ENCODE measurements at regions not wholly inside any gene's neighbourhood (a gene's known extent, or its start where the extent isn't known, plus 50 kb on each side); places are given as distances from the start of the nearest gene placed in this dataset.

DNA sequence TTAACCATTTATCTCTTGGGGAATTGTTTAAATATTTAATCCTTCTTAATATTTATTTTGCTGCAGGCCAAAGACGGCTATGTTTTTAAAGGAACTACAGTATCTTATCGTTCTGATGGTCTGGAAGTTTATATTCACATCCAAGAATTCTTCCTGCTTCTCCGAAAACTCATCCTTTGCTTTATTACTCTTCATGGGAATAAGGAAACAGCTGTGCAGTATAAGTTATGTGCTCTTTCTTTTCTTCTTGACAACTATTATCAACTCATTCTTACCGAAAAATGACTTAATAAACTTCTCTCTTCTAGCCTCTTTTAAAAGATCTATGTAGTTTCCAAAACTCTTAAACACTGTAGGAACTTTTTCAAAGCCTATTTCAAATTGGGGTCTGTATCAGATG is 335.6 kb upstream of the NOVA1 start:
- no peak for DNase-seq
- Histone ChIP-seq H4K5ac (ENCODE audit: low read depth, low read length) (no peak overlapping the region), H2AFZ (replicated peaks; ENCODE audit: low read length, poor library complexity) (no peak overlapping the region), H3K36me3 (ENCODE audit: control insufficient read depth, insufficient read depth, low read length) (no peaks in the 10 kb centered on the region), H3K18ac (ENCODE audit: low read depth, low read length) (no peak overlapping the region), H4K20me1 (ENCODE audit: insufficient read depth, low read length) (no peaks in the 10 kb centered on the region), H3K79me1 (ENCODE audit: low read depth in 1 of 2, low read length in 2 of 2) (no peaks in the 10 kb centered on the region), H3K9me3 (ENCODE audit: control insufficient read depth, insufficient read depth, low read length) (no peaks in the 10 kb centered on the region), H3K56ac (ENCODE audit: extremely low read depth, insufficient read depth, low read length) (no peak overlapping the region), H2AK5ac (ENCODE audit: low read depth, low read length) (no peak overlapping the region), H3K27ac (ENCODE audit: insufficient read depth, low read length) (no peak overlapping the region), H3K4ac (ENCODE audit: low read depth, low read length) (no peak overlapping the region), H2BK15ac (ENCODE audit: low read depth, low read length) (no peak overlapping the region), H2AK9ac (replicated peaks; ENCODE audit: low read depth, low read length, poor library complexity) (no peak overlapping the region), H3K27me3 (ENCODE audit: control insufficient read depth, insufficient read depth, low read length) (no peaks in the 10 kb centered on the region), H3K9me1 (ENCODE audit: insufficient read depth, low read length) (no peaks in the 10 kb centered on the region), H3K4me2 (ENCODE audit: low read depth, low read length) (no peak overlapping the region), H3K23ac (ENCODE audit: low read depth, low read length) (no peak overlapping the region), H3K4me3 (ENCODE audit: insufficient read depth, low read depth, low read length) (no peak overlapping the region), H2BK5ac (ENCODE audit: low read depth, low read length, poor library complexity, severe bottlenecking) (no peak overlapping the region), H2BK120ac (ENCODE audit: low read depth, low read length) (no peak overlapping the region), H2BK20ac (ENCODE audit: low read depth, low read length) (no peak overlapping the region), H4K8ac (ENCODE audit: low read depth in 2 of 2, low read length in 2 of 2) (no peak overlapping the region), H3K14ac (replicated peaks; ENCODE audit: low read depth, low read length) (no peak overlapping the region), H3K9ac (ENCODE audit: low read depth, low read length) (no peak overlapping the region), H3K4me1 (ENCODE audit: control insufficient read depth, insufficient read depth, low read length) (no peaks in the 10 kb centered on the region), H4K91ac (ENCODE audit: insufficient read depth, low read depth, low read length) (no peak overlapping the region)
- TF ChIP-seq, protein P1, sequence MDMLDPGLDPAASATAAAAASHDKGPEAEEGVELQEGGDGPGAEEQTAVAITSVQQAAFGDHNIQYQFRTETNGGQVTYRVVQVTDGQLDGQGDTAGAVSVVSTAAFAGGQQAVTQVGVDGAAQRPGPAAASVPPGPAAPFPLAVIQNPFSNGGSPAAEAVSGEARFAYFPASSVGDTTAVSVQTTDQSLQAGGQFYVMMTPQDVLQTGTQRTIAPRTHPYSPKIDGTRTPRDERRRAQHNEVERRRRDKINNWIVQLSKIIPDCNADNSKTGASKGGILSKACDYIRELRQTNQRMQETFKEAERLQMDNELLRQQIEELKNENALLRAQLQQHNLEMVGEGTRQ (IDR thresholded peaks at IDR 0.05; ENCODE audit: low read depth, low read length): no peak
- TF ChIP-seq RAD21 (IDR thresholded peaks at IDR 0.05; ENCODE audit: low read length): no peak
- in situ Hi-C loops (cut with MboI; ENCODE audit: low sequenced_read_pairs): no loop called here
- no CpG with 5 or more reads among the region's 4 CpGs for WGBS, 2 experiments (ENCODE audit: extremely low coverage in 2 of 2, insufficient read length in 1 of 2)
- BruUV-seq (replicated peaks): no TSS peak
- no peak for ATAC-seq (ENCODE audit: low read depth)
- CTCF ChIA-PET: no interaction called here
- POLR2A ChIA-PET (ENCODE audit: unreplicated experiment): no interaction called here
- intact Hi-C loops (cut with micrococcal nuclease): no loop called here
- dilution Hi-C loops (cut with HindIII; ENCODE audit: low sequenced_read_pairs, unreplicated experiment): no loop called here

Measured in IMR-90 (cell line).